ENCODE measurements at regions not wholly inside any gene's neighbourhood (a gene's known extent, or its start where the extent isn't known, plus 50 kb on each side); places are given as distances from the start of the nearest gene placed in this dataset.
"Not testable (repeated sequence)": the region's sequence is repeated elsewhere in the genome, so short reads cannot be mapped to it uniquely, and the experiment has no call there.

GRCh38 chr13:44652962-44653660 is 77.0 kb upstream of the TSC22D1 start:
- no peak for DNase-seq

GRCh38 chr13:44652168-44652567 is 76.0 kb upstream of the TSC22D1 start:
- no peak for DNase-seq

GRCh38 chr13:44651724-44652123 is 75.6 kb upstream of the TSC22D1 start:
- DNase-seq, result no peak

- DNase-seq, result no peak
Observed at GRCh38 chr13:44651209-44651608, 75.1 kb upstream of the TSC22D1 start.

GRCh38 chr13:44649834-44650233 is 73.7 kb upstream of the TSC22D1 start:
- no peak for DNase-seq

- peak; percentile 49 for DNase-seq
Observed at GRCh38 chr13:44649104-44649428, 72.9 kb upstream of the TSC22D1 start.

- peak; percentile 19 for DNase-seq
Observed at GRCh38 chr13:44648392-44649103, 72.4 kb upstream of the TSC22D1 start.

- DNase-seq, result not testable (repeated sequence)
Observed at GRCh38 chr13:44647560-44647959, 71.4 kb upstream of the TSC22D1 start.

- DNase-seq, result no peak
Observed at GRCh38 chr13:44646044-44646443, 69.9 kb upstream of the TSC22D1 start.

- DNase-seq, result no peak
Observed at GRCh38 chr13:44643256-44643655, 67.1 kb upstream of the TSC22D1 start.

- DNase-seq, result no peak
Observed at GRCh38 chr13:44637581-44637980, 61.5 kb upstream of the TSC22D1 start.

- no peak for DNase-seq
Observed at GRCh38 chr13:44629465-44630183, 53.5 kb upstream of the TSC22D1 start.

- not testable (repeated sequence) for DNase-seq
Observed at GRCh38 chr13:44628826-44629225, 52.7 kb upstream of the TSC22D1 start.

- no peak for DNase-seq
Observed at GRCh38 chr13:44627441-44627840, 51.3 kb upstream of the TSC22D1 start.

GRCh38 chr13:44626176-44626575 is 50.0 kb upstream of the TSC22D1 start:
- DNase-seq, result no peak

All from stimulated activated CD4-positive, alpha-beta T cell treated with anti-CD3 and anti-CD28 coated beads, Interleukin-1b, Interleukin-23, amount 100 ng/mL, for 48 hours (primary cell).